A673 (cell line): ENCODE measurements at regions not wholly inside any gene's neighbourhood (a gene's known extent, or its start where the extent isn't known, plus 50 kb on each side); places are given as distances from the start of the nearest gene placed in this dataset.

Experiments
- BruUV-seq: library from RNA; stranded (reverse); fragments of 400-500 nt; replicated peaks from 2 replicates; lab custom pipeline; 2021; lab: Mats Ljungman, UMichigan
- CTCF ChIA-PET: fragments of 300-600 bp; sonication (Branson Sonifier 250); formaldehyde crosslinking; loops from one replicate; lab custom pipeline; 2022; ENCODE audit warnings: antibody characterized with exemption; lab: Charles Lee
- POLR2A ChIA-PET: fragments of 300-600 bp; sonication (Branson Sonifier 250); formaldehyde crosslinking; loops from one replicate; lab custom pipeline; 2022; ENCODE audit warnings: antibody characterized with exemption; ENCODE audit not compliant: low non-redundant PET; lab: Charles Lee
- DNase-seq: peaks from one replicate; pipeline ENCODE4 v3.0.0-alpha.2; 2015; ENCODE audit warnings: low spot score
- H3K27ac ChIP-seq: fragments of 200-600 bp; sonication (generic); 2 replicates; pipeline ENCODE4 v1.5.1; 2016; ENCODE audit warnings: mixed run types, low read depth, mild to moderate bottlenecking, mixed read lengths, antibody characterized with exemption, low read length; ENCODE audit not compliant: poor library complexity, severe bottlenecking
- H3K27me3 ChIP-seq: fragments of 200-600 bp; sonication (generic); replicated peaks from 2 replicates; pipeline ENCODE4 v1.6.1; 2017; ENCODE audit warnings: mixed run types, low read depth, mild to moderate bottlenecking, mixed read lengths, antibody characterized with exemption, low read length; ENCODE audit not compliant: insufficient read depth, poor library complexity
- H3K36me3 ChIP-seq: fragments of 200-600 bp; sonication (generic); 2 replicates; pipeline ENCODE4 v1.6.1; 2016; ENCODE audit warnings: mixed run types, mild to moderate bottlenecking, mixed read lengths, antibody characterized with exemption, low read length; ENCODE audit not compliant: insufficient read depth, poor library complexity, severe bottlenecking
- H3K4me1 ChIP-seq: fragments of 200-600 bp; sonication (generic); 2 replicates; pipeline ENCODE4 v1.6.1; 2017; ENCODE audit warnings: mixed run types, mild to moderate bottlenecking, mixed read lengths, antibody characterized with exemption, low read length; ENCODE audit not compliant: insufficient read depth, poor library complexity, severe bottlenecking
- H3K4me3 ChIP-seq: fragments of 200-600 bp; sonication (generic); 2 replicates; pipeline ENCODE4 v1.5.1; 2016; ENCODE audit warnings: low read depth, mixed run types, mild to moderate bottlenecking, mixed read lengths, low read length; ENCODE audit not compliant: poor library complexity, severe bottlenecking
- H3K9me3 ChIP-seq: fragments of 200-600 bp; sonication (generic); 2 replicates; pipeline ENCODE4 v1.6.1; 2016; ENCODE audit warnings: mixed run types, low read depth, mild to moderate bottlenecking, mixed read lengths, antibody characterized with exemption, low read length; ENCODE audit not compliant: poor library complexity, severe bottlenecking
- CTCF ChIP-seq: fragments of 300-800, 200-600 bp; sonication (generic); conservative IDR thresholded peaks from 2 replicates; pipeline ENCODE4 v1.5.1; 2017; ENCODE audit warnings: low read depth, mild to moderate bottlenecking, antibody characterized with exemption, low read length, moderate library complexity, mixed read lengths
- EZH2 ChIP-seq: fragments of 200-600 bp; sonication (generic); IDR thresholded peaks from 2 replicates; pipeline ENCODE4 v1.6.1; 2017; ENCODE audit warnings: borderline replicate concordance, low read depth, mild to moderate bottlenecking, mixed read lengths, antibody characterized with exemption, low read length; ENCODE audit not compliant: poor library complexity, severe bottlenecking
- intact Hi-C: fragments of 100-400 bp; cut with micrococcal nuclease; formaldehyde crosslinking; loops from one replicate; pipeline ENCODE4 v1.10.0; 2022; ENCODE audit not compliant: unreplicated experiment

- DNase-seq, result no peak
- no peak overlapping the region for H3K27ac ChIP-seq
- no peaks in the 10 kb centered on the region for H3K9me3 ChIP-seq
- intact Hi-C loops, result no loop called here
- no peak overlapping the region for H3K4me3 ChIP-seq
- ChIA-PET CTCF (no interaction called here), POLR2A (no interaction called here)
- no peaks in the 10 kb centered on the region for H3K4me1 ChIP-seq
- BruUV-seq, result no TSS peak
- TF ChIP-seq CTCF (no peak), EZH2 (no peak)
- H3K27me3 ChIP-seq, result no peaks in the 10 kb centered on the region
- no peaks in the 10 kb centered on the region for H3K36me3 ChIP-seq
Measured at GRCh38 chr5:118320121-118320520, 668.2 kb downstream of the DTWD2 start.

- CTCF ChIA-PET, result no interaction called here
- H3K27me3 ChIP-seq, result no peaks in the 10 kb centered on the region
- no peaks in the 10 kb centered on the region for H3K9me3 ChIP-seq
- POLR2A ChIA-PET, result no interaction called here
- no peak overlapping the region for H3K27ac ChIP-seq
- BruUV-seq, result no TSS peak
- no peak for TF ChIP-seq CTCF
- H3K36me3 ChIP-seq, result no peaks in the 10 kb centered on the region
- no peaks in the 10 kb centered on the region for H3K4me1 ChIP-seq
- DNase-seq, result no peak
- intact Hi-C loops, result no loop called here
- H3K4me3 ChIP-seq, result no peak overlapping the region
Measured at GRCh38 chr5:118314931-118315330, 673.4 kb downstream of the DTWD2 start.

GRCh38 chr5:118311103-118311819, 677.1 kb downstream of the DTWD2 start:
- DNase-seq, result no peak
- intact Hi-C loops, result no loop called here
- H3K36me3 ChIP-seq, result no peaks in the 10 kb centered on the region
- no peak overlapping the region for H3K4me3 ChIP-seq
- H3K27ac ChIP-seq, result no peak overlapping the region
- no TSS peak for BruUV-seq
- H3K27me3 ChIP-seq, result no peaks in the 10 kb centered on the region
- no peaks in the 10 kb centered on the region for H3K4me1 ChIP-seq
- H3K9me3 ChIP-seq, result no peaks in the 10 kb centered on the region
- POLR2A ChIA-PET, result no interaction called here
- CTCF ChIA-PET, result no interaction called here
- TF ChIP-seq EZH2, result no peak
- no peak for TF ChIP-seq CTCF
